K562 (cell line): ENCODE measurements at regions not wholly inside any gene's neighbourhood (a gene's known extent, or its start where the extent isn't known, plus 50 kb on each side); places are given as distances from the start of the nearest gene placed in this dataset.

ENCODE experiments used
- ATAC-seq: fragments of 200-7000 bp; cut with Tn5 transposase; 3 replicates; pipeline ENCODE4 v1.9.1; 2020; ENCODE audit warnings: moderate library complexity
- BruUV-seq: library from RNA; stranded (reverse); fragments of 400-500 nt; replicated peaks from 2 replicates; lab custom pipeline; 2021; lab: Mats Ljungman, UMichigan
- CTCF ChIA-PET: fragments of 300-600 bp; formaldehyde crosslinking; extraction: SDS; loops from one replicate; lab custom pipeline; 2021; ENCODE audit warnings: low intra/inter-chr PET ratio; lab: Yijun Ruan, JAX
- POLR2A ChIA-PET: fragments of 300-600, 350-650 bp; sonication (Branson Sonifier 250); formaldehyde crosslinking; extraction: SDS; loops from one replicate; lab custom pipeline; 2021; ENCODE audit warnings: antibody characterized with exemption, inconsistent platforms; lab: Yijun Ruan, JAX
- DNase-seq, 4 experiments: peaks; one replicate each; pipeline versions ENCODE4 v3.0.0 to v3.0.0-alpha.2; 2011 to 2018; ENCODE audit warnings: low spot score in 3 of 4, mixed read lengths in 3 of 4; ENCODE audit errors: extremely low read depth in 1 of 4
- FAIRE-seq: peaks from 2 replicates; lab custom pipeline; 2011; peaks lifted over from hg19 to GRCh38; lab: Jason Lieb, UNC
- H2AFZ ChIP-seq: 2 replicates; pipeline ENCODE4 v1.6.0; 2011; ENCODE audit warnings: low read depth, low read length, control low read depth, inconsistent platforms
- H3K27ac ChIP-seq: fragments of 200-600 bp; 3 replicates; pipeline ENCODE4 v1.8.0; 2011; ENCODE audit warnings: low read depth, mild to moderate bottlenecking, control low read depth, inconsistent platforms, low read length, moderate library complexity, mixed read lengths; ENCODE audit errors: extremely low read depth
- H3K27me3 ChIP-seq, 2 experiments: fragments of 300-600 bp in 1 of 2; 2 replicates in 1 of 2; 3 replicates in 1 of 2; pipeline versions ENCODE4 v1.6.0 to v1.8.0; 2011; ENCODE audit warnings: inconsistent platforms in 2 of 2, low read length in 2 of 2, mild to moderate bottlenecking in 1 of 2, mixed read lengths in 1 of 2, moderate library complexity in 1 of 2; ENCODE audit not compliant: control insufficient read depth in 2 of 2, insufficient read depth in 2 of 2
- H3K36me3 ChIP-seq: fragments of 300-600 bp; 3 replicates; pipeline ENCODE4 v1.8.0; 2011; ENCODE audit warnings: mild to moderate bottlenecking, low read length, inconsistent platforms; ENCODE audit not compliant: control insufficient read depth, insufficient read depth
- H3K4me1 ChIP-seq, 2 experiments: fragments of 200-600 bp in 1 of 2; replicated peaks in 1 of 2; 2 replicates in 1 of 2; 3 replicates in 1 of 2; pipeline versions ENCODE4 v1.5.1 to v1.8.0; 2011; ENCODE audit warnings: inconsistent platforms in 2 of 2, low read length in 2 of 2, mild to moderate bottlenecking in 1 of 2, mixed read lengths in 1 of 2, moderate library complexity in 1 of 2; ENCODE audit not compliant: control insufficient read depth in 2 of 2, insufficient read depth in 2 of 2
- H3K4me2 ChIP-seq: 2 replicates; pipeline ENCODE4 v1.6.1; 2011; ENCODE audit warnings: low read length, control low read depth, inconsistent platforms, mixed read lengths; ENCODE audit not compliant: insufficient read depth
- H3K4me3 ChIP-seq: fragments of 200-600 bp; sonication (generic), shearing (Covaris generic); 2 replicates; pipeline ENCODE4 v1.5.1; 2016; ENCODE audit warnings: control low read depth, inconsistent platforms
- H3K79me2 ChIP-seq: fragments of 200-600 bp; 3 replicates; pipeline ENCODE4 v1.8.0; 2011; ENCODE audit warnings: low read length, inconsistent platforms; ENCODE audit not compliant: control insufficient read depth, insufficient read depth
- H3K9ac ChIP-seq, 2 experiments: 2 replicates each; pipeline versions ENCODE4 v1.6.0 to v1.6.1; 2011; ENCODE audit warnings: low read depth in 2 of 2, low read length in 2 of 2, control low read depth in 1 of 2, inconsistent platforms in 1 of 2, mild to moderate bottlenecking in 1 of 2, mixed read lengths in 1 of 2; ENCODE audit not compliant: insufficient read depth in 1 of 2
- H3K9me1 ChIP-seq: one replicate; pipeline ENCODE4 v1.6.0; 2011; ENCODE audit warnings: inconsistent platforms, mild to moderate bottlenecking, low read length, moderate library complexity; ENCODE audit not compliant: control insufficient read depth, insufficient read depth
- H3K9me3 ChIP-seq: replicated peaks from 2 replicates; pipeline ENCODE4 v1.5.1; 2011; ENCODE audit warnings: low read depth, low read length, inconsistent platforms; ENCODE audit not compliant: control insufficient read depth, insufficient read depth
- H4K20me1 ChIP-seq: replicated peaks from 2 replicates; pipeline ENCODE4 v1.6.1; 2011; ENCODE audit warnings: low read length, inconsistent platforms, mixed read lengths; ENCODE audit not compliant: control insufficient read depth, insufficient read depth
- KDM4B ChIP-seq, 2 experiments: fragments of 450-650 bp in 1 of 2; sonication (generic) in 1 of 2; IDR thresholded peaks; 2 replicates each; pipeline ENCODE4 v1.6.1; 2016 to 2017; ENCODE audit warnings: borderline replicate concordance in 2 of 2, antibody characterized with exemption in 1 of 2, low read depth in 1 of 2, mild to moderate bottlenecking in 1 of 2
- PPARD ChIP-seq: fragments of 250-450 bp; sonication (Bioruptor Pico); IDR thresholded peaks from 2 replicates; pipeline ENCODE4 v1.8.0; 2022; ENCODE audit warnings: inconsistent platforms, mild to moderate bottlenecking, moderate library complexity
- RAD51 ChIP-seq: fragments of 450-650 bp; IDR thresholded peaks from 2 replicates; pipeline ENCODE4 v1.7.1; 2016; ENCODE audit warnings: low read depth, mild to moderate bottlenecking, borderline replicate concordance
- SMAD1 ChIP-seq: fragments of 150-350 bp; IDR thresholded peaks from 2 replicates; pipeline ENCODE4 v1.6.1; 2014; ENCODE audit warnings: low read length, low read depth; ENCODE audit not compliant: partially characterized antibody
- ZBTB7A ChIP-seq: IDR thresholded peaks from 2 replicates; pipeline ENCODE4 v1.6.1; 2011; ENCODE audit warnings: low read depth, mild to moderate bottlenecking, low read length, moderate library complexity, borderline replicate concordance; ENCODE audit not compliant: control insufficient read depth
- ZBTB8A ChIP-seq: fragments of 450-650 bp; IDR thresholded peaks from 2 replicates; pipeline ENCODE4 v1.6.1; 2018; ENCODE audit warnings: mild to moderate bottlenecking, moderate library complexity; ENCODE audit not compliant: partially characterized antibody
- WGBS: fragments of 100-300 bp; shearing (Covaris generic); methylation state at CpG from one replicate; pipeline ENCODE4 v1.1.6; 2016; ENCODE audit warnings: low coverage, mixed read lengths; ENCODE audit not compliant: insufficient coverage; ENCODE audit errors: missing lambda C conversion rate; 5-methylcytosine and 5-hydroxymethylcytosine counted together
- in situ Hi-C: fragments of 300-500 bp; cut with MboI; formaldehyde crosslinking; loops from 4 replicates; pipeline ENCODE4 v1.15.0; 2018; ENCODE audit warnings: inconsistent platforms, mixed read lengths
- intact Hi-C: fragments of 100-400 bp; cut with micrococcal nuclease; formaldehyde crosslinking; loops from 2 replicates; pipeline ENCODE4 v1.14.2; 2022
- TF ChIP-seq, protein P1 (sequence below): fragments of 200-600 bp; sonication (generic); IDR thresholded peaks from one replicate; pipeline ENCODE4 v1.6.1; 2012; ENCODE audit warnings: mild to moderate bottlenecking, low read depth, low read length, inconsistent platforms

DNA sequence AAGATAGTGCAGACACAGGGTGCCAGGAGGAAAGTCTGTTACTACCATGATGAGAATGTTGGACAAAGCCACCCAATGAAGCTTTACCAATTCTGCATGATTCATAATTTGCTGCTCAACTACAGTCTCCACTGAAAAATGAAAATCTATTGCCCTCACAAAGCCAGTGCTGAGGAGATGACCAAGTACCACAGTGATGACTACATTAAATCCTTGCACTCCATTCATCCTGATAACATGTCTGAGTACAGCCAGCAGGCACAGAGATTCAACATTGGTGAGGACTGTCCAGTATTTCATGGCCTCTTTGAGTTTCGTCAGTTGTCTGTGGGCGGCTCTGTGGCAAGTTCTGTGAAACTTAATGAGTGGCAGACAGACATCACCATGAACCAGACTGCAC lies 144.0 kb downstream of the PLCE1 start:
- WGBS = 0% methylated on average over 2 of the region's 2 CpGs
- POLR2A ChIA-PET = no interaction called here
- in situ Hi-C loops = no loop called here

More for the DNA sequence above, 144.0 kb downstream of the PLCE1 start:
- Histone ChIP-seq H3K4me1 (no peaks in the 10 kb centered on the region), H3K79me2 (no peaks in the 10 kb centered on the region), H3K4me3 (no peak overlapping the region), H4K20me1 (no peaks in the 10 kb centered on the region), H3K27ac (no peak overlapping the region), H3K9me3 (no peaks in the 10 kb centered on the region), H3K27me3 (no peaks in the 10 kb centered on the region), H3K4me2 (no peak overlapping the region), H3K9ac (no peak overlapping the region), H3K9me1 (no peaks in the 10 kb centered on the region), H3K36me3 (no peaks in the 10 kb centered on the region), H2AFZ (no peak overlapping the region)
- TF ChIP-seq PPARD (CRISPR knock-in tag) (no peak), RAD51 (no peak), KDM4B (IDR thresholded peaks at IDR 0.05; ENCODE audit: borderline replicate concordance in 2 of 2, low read depth in 1 of 2) (no peak), SMAD1 (no peak), ZBTB7A (no peak), ZBTB8A (no peak)
- TF ChIP-seq, protein P1, sequence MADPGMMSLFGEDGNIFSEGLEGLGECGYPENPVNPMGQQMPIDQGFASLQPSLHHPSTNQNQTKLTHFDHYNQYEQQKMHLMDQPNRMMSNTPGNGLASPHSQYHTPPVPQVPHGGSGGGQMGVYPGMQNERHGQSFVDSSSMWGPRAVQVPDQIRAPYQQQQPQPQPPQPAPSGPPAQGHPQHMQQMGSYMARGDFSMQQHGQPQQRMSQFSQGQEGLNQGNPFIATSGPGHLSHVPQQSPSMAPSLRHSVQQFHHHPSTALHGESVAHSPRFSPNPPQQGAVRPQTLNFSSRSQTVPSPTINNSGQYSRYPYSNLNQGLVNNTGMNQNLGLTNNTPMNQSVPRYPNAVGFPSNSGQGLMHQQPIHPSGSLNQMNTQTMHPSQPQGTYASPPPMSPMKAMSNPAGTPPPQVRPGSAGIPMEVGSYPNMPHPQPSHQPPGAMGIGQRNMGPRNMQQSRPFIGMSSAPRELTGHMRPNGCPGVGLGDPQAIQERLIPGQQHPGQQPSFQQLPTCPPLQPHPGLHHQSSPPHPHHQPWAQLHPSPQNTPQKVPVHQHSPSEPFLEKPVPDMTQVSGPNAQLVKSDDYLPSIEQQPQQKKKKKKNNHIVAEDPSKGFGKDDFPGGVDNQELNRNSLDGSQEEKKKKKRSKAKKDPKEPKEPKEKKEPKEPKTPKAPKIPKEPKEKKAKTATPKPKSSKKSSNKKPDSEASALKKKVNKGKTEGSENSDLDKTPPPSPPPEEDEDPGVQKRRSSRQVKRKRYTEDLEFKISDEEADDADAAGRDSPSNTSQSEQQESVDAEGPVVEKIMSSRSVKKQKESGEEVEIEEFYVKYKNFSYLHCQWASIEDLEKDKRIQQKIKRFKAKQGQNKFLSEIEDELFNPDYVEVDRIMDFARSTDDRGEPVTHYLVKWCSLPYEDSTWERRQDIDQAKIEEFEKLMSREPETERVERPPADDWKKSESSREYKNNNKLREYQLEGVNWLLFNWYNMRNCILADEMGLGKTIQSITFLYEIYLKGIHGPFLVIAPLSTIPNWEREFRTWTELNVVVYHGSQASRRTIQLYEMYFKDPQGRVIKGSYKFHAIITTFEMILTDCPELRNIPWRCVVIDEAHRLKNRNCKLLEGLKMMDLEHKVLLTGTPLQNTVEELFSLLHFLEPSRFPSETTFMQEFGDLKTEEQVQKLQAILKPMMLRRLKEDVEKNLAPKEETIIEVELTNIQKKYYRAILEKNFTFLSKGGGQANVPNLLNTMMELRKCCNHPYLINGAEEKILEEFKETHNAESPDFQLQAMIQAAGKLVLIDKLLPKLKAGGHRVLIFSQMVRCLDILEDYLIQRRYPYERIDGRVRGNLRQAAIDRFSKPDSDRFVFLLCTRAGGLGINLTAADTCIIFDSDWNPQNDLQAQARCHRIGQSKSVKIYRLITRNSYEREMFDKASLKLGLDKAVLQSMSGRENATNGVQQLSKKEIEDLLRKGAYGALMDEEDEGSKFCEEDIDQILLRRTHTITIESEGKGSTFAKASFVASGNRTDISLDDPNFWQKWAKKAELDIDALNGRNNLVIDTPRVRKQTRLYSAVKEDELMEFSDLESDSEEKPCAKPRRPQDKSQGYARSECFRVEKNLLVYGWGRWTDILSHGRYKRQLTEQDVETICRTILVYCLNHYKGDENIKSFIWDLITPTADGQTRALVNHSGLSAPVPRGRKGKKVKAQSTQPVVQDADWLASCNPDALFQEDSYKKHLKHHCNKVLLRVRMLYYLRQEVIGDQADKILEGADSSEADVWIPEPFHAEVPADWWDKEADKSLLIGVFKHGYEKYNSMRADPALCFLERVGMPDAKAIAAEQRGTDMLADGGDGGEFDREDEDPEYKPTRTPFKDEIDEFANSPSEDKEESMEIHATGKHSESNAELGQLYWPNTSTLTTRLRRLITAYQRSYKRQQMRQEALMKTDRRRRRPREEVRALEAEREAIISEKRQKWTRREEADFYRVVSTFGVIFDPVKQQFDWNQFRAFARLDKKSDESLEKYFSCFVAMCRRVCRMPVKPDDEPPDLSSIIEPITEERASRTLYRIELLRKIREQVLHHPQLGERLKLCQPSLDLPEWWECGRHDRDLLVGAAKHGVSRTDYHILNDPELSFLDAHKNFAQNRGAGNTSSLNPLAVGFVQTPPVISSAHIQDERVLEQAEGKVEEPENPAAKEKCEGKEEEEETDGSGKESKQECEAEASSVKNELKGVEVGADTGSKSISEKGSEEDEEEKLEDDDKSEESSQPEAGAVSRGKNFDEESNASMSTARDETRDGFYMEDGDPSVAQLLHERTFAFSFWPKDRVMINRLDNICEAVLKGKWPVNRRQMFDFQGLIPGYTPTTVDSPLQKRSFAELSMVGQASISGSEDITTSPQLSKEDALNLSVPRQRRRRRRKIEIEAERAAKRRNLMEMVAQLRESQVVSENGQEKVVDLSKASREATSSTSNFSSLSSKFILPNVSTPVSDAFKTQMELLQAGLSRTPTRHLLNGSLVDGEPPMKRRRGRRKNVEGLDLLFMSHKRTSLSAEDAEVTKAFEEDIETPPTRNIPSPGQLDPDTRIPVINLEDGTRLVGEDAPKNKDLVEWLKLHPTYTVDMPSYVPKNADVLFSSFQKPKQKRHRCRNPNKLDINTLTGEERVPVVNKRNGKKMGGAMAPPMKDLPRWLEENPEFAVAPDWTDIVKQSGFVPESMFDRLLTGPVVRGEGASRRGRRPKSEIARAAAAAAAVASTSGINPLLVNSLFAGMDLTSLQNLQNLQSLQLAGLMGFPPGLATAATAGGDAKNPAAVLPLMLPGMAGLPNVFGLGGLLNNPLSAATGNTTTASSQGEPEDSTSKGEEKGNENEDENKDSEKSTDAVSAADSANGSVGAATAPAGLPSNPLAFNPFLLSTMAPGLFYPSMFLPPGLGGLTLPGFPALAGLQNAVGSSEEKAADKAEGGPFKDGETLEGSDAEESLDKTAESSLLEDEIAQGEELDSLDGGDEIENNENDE = no peak
- CTCF ChIA-PET = no interaction called here
- DNase-seq (no peak), FAIRE-seq (no peak), ATAC-seq (no peak)
- intact Hi-C loops = no loop called here
- no TSS peak for BruUV-seq
